CD4-positive, alpha-beta memory T cell (primary cell): ENCODE measurements at regions not wholly inside any gene's neighbourhood (a gene's known extent, or its start where the extent isn't known, plus 50 kb on each side); places are given as distances from the start of the nearest gene placed in this dataset.
"Not testable (repeated sequence)": the region's sequence is repeated elsewhere in the genome, so short reads cannot be mapped to it uniquely, and the experiment has no call there.

Experiments used
- CTCF ChIA-PET: fragments of 350-600 bp; sonication (Branson Sonifier 250); formaldehyde crosslinking; loops from one replicate; lab custom pipeline; 2021; ENCODE audit warnings: inconsistent platforms; ENCODE audit not compliant: partially characterized antibody; lab: Charles Lee
- POLR2A ChIA-PET: fragments of 350-600 bp; sonication (Branson Sonifier 250); formaldehyde crosslinking; loops from one replicate; lab custom pipeline; 2021; ENCODE audit not compliant: partially characterized antibody; lab: Charles Lee
- DNase-seq, 5 donors: peaks; one replicate each; pipeline versions ENCODE4 v3.0.0 to v3.0.0-alpha.2; 2020 to 2022; ENCODE audit warnings: mixed read lengths in 1 of 5
- H3K27ac ChIP-seq: one replicate; pipeline ENCODE4 v1.7.0; 2013; ENCODE audit warnings: low read depth, low read length
- H3K27me3 ChIP-seq: 2 replicates; pipeline ENCODE4 v1.7.0; 2013; ENCODE audit warnings: mild to moderate bottlenecking, low read length, moderate library complexity; ENCODE audit not compliant: insufficient read depth
- H3K36me3 ChIP-seq: 2 replicates; pipeline ENCODE4 v1.7.0; 2013; ENCODE audit warnings: mild to moderate bottlenecking, low read length, moderate library complexity; ENCODE audit not compliant: insufficient read depth
- H3K4me1 ChIP-seq: 2 replicates; pipeline ENCODE4 v1.7.0; 2013; ENCODE audit warnings: mild to moderate bottlenecking, low read length, moderate library complexity; ENCODE audit not compliant: insufficient read depth
- H3K4me3 ChIP-seq, 2 donors: one replicate each; pipeline ENCODE4 v1.7.0; 2013; ENCODE audit warnings: low read length in 2 of 2, mild to moderate bottlenecking in 1 of 2
- H3K9me3 ChIP-seq, 2 donors: one replicate each; pipeline ENCODE4 v1.7.0; 2013; ENCODE audit warnings: low read length in 2 of 2, control low read depth in 1 of 2; ENCODE audit not compliant: control insufficient read depth in 1 of 2
- H3K27ac Mint-ChIP-seq, 7 donors: one replicate each; pipeline ENCODE4 v1.8.0; 2020 to 2021; ENCODE audit warnings: mixed read lengths in 7 of 7, mild to moderate bottlenecking in 6 of 7, inconsistent platforms in 3 of 7, moderate library complexity in 3 of 7
- H3K27me3 Mint-ChIP-seq, 2 donors: one replicate each; pipeline ENCODE4 v1.8.0; 2020 to 2021; ENCODE audit warnings: mixed read lengths in 2 of 2
- H3K36me3 Mint-ChIP-seq, 2 donors: one replicate each; pipeline ENCODE4 v1.8.0; 2020 to 2021; ENCODE audit warnings: mixed read lengths in 2 of 2, inconsistent platforms in 1 of 2, mild to moderate bottlenecking in 1 of 2
- H3K4me1 Mint-ChIP-seq, 4 donors: one replicate each; pipeline ENCODE4 v1.8.0; 2020 to 2021; ENCODE audit warnings: mixed read lengths in 4 of 4, mild to moderate bottlenecking in 1 of 4
- H3K4me3 Mint-ChIP-seq, 8 donors: one replicate each; pipeline ENCODE4 v1.8.0; 2020 to 2021; ENCODE audit warnings: mixed read lengths in 8 of 8, mild to moderate bottlenecking in 7 of 8, moderate library complexity in 6 of 8, inconsistent platforms in 3 of 8
- H3K9me3 Mint-ChIP-seq, 8 donors: one replicate each; pipeline ENCODE4 v1.8.0; 2020 to 2021; ENCODE audit warnings: mixed read lengths in 8 of 8, mild to moderate bottlenecking in 5 of 8, inconsistent platforms in 3 of 8, moderate library complexity in 1 of 8
- intact Hi-C: fragments of 100-400 bp; cut with micrococcal nuclease; formaldehyde crosslinking; loops from one replicate; pipeline ENCODE4 v1.15.1; 2023

DNA sequence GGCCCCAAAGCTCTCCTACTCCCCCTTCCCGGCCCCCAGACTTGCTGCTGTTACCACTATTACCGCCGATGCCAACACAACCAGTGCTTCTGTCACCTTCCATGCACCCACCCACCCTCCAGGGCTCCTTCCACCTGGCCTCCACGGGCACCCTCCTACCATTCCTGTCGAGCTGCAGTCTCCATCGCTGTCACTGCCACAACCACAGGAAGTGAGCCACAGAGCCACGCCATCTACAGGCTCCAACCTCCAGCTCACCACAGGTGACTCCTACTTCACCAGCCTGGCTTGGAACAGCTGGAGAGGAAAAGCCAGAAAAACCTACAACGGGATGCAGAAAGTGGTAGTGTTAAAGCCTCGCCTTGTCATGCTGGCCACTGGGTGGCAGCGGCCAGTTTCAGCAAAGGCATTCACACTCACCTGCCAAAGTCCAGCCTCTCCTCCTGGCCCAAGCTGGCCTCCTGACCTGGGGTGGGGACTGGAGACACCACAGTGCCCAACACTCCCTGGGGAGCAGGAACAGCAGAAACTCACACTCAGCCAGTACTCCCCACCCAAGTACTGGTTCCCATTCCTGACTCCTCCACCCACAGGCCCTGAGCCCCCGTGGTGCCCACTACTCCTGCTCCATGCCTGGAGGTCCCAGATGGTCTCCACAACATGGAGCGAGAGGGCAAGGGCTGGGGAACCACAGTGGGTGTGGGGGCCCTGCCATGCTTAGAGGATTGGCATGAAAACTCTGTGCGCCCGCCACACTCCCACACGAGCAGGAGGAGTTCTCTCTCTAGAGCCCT, 66.5 kb upstream of the THOC3 start:
- CTCF ChIA-PET, H3K9me3 ChIP-seq, H3K27me3 Mint-ChIP-seq, intact Hi-C loops, H3K36me3 Mint-ChIP-seq, H3K9me3 Mint-ChIP-seq, H3K27me3 ChIP-seq, POLR2A ChIA-PET, H3K36me3 ChIP-seq, H3K4me3 ChIP-seq: not testable (repeated sequence)
- Mint-ChIP-seq H3K4me3 (peak overlapping the region; percentile 25 to 61 (median 50)), H3K4me1 (peaks cover 12 to 37% (median 27%) of the 10 kb centered on the region in 4 donors), H3K27ac (peak overlapping the region; percentile 43 to 87 (median 80))
- DNase-seq = peak in 3 of 5 donors; percentile 33 to 56 (median 40)
- H3K4me1 ChIP-seq = peaks cover 31% of the 10 kb centered on the region
- peak overlapping the region; percentile 47 for H3K27ac ChIP-seq

DNA sequence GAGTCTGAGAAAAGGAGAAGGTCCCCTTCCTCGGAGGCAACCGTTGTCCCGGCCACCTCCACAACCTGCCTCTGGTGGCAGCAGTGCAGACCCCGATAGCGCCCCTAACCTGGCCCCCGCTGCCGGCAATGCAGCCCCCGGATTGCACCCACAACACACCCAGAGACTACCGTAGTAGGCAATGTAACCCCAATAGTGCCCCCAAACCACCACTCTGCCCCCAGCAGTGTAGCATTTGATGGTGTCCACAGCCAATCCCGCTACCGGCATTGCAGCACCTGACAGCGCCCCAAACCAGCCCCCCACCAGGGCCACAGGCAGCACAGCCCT, 67.1 kb upstream of the THOC3 start:
- H3K36me3 Mint-ChIP-seq, H3K27me3 ChIP-seq, H3K9me3 Mint-ChIP-seq, intact Hi-C loops, H3K36me3 ChIP-seq, H3K4me3 ChIP-seq, H3K9me3 ChIP-seq, DNase-seq, H3K27me3 Mint-ChIP-seq, CTCF ChIA-PET, POLR2A ChIA-PET: not testable (repeated sequence)
- Histone ChIP-seq H3K27ac (peak overlapping the region; percentile 47), H3K4me1 (peaks cover 37% of the 10 kb centered on the region)
- Mint-ChIP-seq H3K4me1 (peaks cover 14 to 42% (median 31%) of the 10 kb centered on the region in 4 donors), H3K27ac (peak overlapping the region; percentile 43 to 87 (median 80)), H3K4me3 (peak overlapping the region in 7 of 8 donors; percentile 25 to 61 (median 40))

- Mint-ChIP-seq H3K4me3 (peak overlapping the region; percentile 8 to 81 (median 56)), H3K4me1 (peaks cover 15 to 49% (median 34%) of the 10 kb centered on the region in 4 donors), H3K27ac (peak overlapping the region; percentile 77 to 96 (median 92))
- H3K4me3 ChIP-seq, H3K36me3 Mint-ChIP-seq, H3K36me3 ChIP-seq, H3K27ac ChIP-seq, POLR2A ChIA-PET, intact Hi-C loops, H3K9me3 ChIP-seq, H3K27me3 ChIP-seq, H3K27me3 Mint-ChIP-seq, CTCF ChIA-PET, H3K9me3 Mint-ChIP-seq: not testable (repeated sequence)
- peak in 1 of 5 donors; percentile 53 for DNase-seq
- H3K4me1 ChIP-seq = peaks cover 42% of the 10 kb centered on the region
Observed at GRCh38 chr5:176035816-176036308, 67.7 kb upstream of the THOC3 start.

DNA sequence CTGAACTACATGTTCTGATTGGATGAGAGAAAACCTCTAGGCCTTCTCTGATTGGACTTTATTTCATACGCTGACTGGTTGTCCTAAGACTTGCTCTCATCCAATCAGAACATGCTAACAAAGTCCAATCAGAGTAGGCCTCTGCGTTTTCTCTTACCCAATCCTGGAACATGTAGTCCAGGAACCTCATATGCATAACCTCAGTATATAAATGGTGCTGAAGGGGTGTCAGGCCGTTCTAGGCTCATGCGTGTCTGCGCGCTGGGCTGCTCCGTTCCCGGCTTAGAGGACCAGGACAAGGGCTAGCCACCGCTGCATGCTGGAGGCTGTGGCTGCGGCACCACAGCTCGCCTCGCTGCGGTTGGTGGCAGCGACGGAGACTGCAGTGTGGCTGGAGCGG, 68.3 kb upstream of the THOC3 start:
- POLR2A ChIA-PET, H3K27ac ChIP-seq, H3K27me3 Mint-ChIP-seq, H3K36me3 ChIP-seq, H3K4me3 ChIP-seq, H3K27me3 ChIP-seq, DNase-seq, H3K9me3 ChIP-seq, H3K9me3 Mint-ChIP-seq, H3K36me3 Mint-ChIP-seq, intact Hi-C loops, CTCF ChIA-PET: not testable (repeated sequence)
- peaks cover 46% of the 10 kb centered on the region for H3K4me1 ChIP-seq
- peaks cover 15 to 49% (median 36%) of the 10 kb centered on the region in 4 donors for H3K4me1 Mint-ChIP-seq
- peak overlapping the region; percentile 77 to 96 (median 92) for H3K27ac Mint-ChIP-seq
- H3K4me3 Mint-ChIP-seq = peak overlapping the region; percentile 8 to 81 (median 56)

DNA sequence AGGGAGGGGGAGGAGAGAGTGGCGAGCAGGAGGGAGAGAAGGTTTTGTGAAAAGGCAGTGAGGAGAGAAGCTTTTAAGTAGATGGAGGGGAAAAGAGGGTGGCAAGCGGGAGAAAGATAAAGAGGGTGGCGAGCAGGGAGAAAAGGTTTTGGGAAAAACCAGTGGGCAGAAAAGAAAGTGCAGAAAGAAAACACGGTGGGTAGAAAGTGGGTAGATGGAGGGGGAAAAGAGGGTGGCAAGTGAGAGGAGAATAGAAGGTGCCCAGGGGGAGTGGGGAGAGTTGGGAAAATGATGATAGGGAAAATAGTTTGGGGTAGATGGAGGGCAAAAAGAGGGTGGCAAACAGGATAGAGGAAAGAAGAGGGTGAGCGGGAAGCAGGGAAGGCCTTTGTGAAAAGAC, 69.1 kb upstream of the THOC3 start:
- H3K9me3 Mint-ChIP-seq, POLR2A ChIA-PET, H3K27me3 Mint-ChIP-seq, H3K36me3 ChIP-seq, intact Hi-C loops, H3K4me3 ChIP-seq, CTCF ChIA-PET, H3K36me3 Mint-ChIP-seq, DNase-seq, H3K9me3 ChIP-seq, H3K27ac ChIP-seq, H3K27me3 ChIP-seq: not testable (repeated sequence)
- peaks cover 15 to 55% (median 40%) of the 10 kb centered on the region in 4 donors for H3K4me1 Mint-ChIP-seq
- H3K27ac Mint-ChIP-seq = peak overlapping the region in 6 of 7 donors; percentile 36 to 95 (median 72)
- peak overlapping the region in 2 of 8 donors; percentile 20 to 35 for H3K4me3 Mint-ChIP-seq
- H3K4me1 ChIP-seq = peaks cover 50% of the 10 kb centered on the region

DNA sequence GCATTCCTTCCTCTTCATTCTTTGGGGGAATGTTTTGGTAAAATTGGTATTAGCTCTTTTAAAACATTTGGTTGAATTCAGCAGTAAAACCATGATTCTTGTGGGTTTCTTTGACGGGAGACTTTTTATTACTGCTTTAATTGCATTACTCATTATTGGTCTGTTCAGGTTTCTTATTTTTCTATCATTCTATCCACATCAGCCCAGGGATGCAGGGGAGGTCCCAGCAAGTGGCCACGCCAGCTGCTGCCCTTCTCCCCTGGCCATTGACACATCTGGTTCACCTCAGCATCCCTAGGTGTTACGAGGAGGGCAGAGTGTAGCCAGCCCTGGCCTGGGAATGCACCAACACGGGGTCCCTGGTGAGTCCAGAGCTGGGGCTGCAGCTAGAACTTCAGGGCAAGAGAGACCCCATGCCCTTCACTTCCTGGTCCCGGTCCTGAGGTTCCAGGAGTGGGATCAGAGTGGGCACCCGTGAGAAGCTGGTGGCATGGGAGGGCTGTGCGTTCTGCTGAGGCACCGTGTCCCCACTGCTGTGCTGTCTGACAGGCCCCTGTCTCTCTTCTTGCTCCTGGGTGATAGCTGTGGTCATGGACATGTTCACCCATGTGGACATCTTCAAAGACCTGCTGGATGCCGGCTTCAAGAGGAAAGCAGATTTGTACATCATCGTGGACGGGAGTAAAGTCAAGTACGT, 72.1 kb upstream of the THOC3 start:
- H3K27ac Mint-ChIP-seq = peak overlapping the region; percentile 35 to 85 (median 67)
- H3K27me3 Mint-ChIP-seq, H3K4me3 ChIP-seq, H3K9me3 ChIP-seq, H3K27me3 ChIP-seq, intact Hi-C loops, H3K27ac ChIP-seq, H3K9me3 Mint-ChIP-seq, DNase-seq, H3K36me3 ChIP-seq, POLR2A ChIA-PET, H3K36me3 Mint-ChIP-seq, CTCF ChIA-PET: not testable (repeated sequence)
- H3K4me1 Mint-ChIP-seq = peaks cover 13 to 57% (median 38%) of the 10 kb centered on the region in 4 donors
- H3K4me3 Mint-ChIP-seq = peak overlapping the region in 2 of 8 donors; percentile 34 to 38
- H3K4me1 ChIP-seq = peaks cover 42% of the 10 kb centered on the region

DNA sequence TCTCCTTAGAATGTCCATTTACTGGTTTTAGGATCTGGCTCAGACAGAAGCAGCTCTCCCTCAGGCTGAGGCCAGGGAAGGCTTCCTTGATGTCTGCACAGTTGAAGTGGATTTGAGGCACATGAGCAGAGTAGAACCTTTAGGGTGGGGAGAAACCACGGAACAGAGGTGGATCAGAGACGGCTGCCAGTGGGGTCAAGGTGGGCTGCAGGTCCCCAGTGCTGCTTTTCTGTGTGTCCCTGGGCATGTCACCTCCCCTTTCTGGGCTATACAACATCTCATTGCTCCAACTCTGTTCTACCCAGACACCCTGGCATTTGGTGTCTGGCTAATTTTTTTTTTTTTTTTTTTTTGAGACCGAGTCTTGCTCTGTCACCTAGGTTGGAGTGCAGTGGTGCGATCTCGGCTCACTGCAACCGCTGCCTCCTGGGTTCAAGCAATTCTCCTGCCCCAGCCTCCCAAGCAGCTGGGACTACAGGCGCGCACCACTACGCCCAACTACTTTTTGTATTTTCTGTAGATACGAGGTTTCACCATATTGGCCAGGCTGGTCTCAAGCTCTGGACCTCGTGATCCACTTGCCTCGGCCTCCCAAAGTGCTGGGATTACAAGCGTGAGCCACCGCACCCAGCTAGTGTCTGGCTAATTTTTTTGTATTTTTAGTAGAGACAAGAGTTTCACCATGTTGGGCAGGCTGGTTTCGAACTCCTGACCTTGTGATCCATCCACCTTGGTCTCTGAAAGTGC, 73.3 kb upstream of the THOC3 start:
- H3K27ac ChIP-seq, intact Hi-C loops, POLR2A ChIA-PET, CTCF ChIA-PET, H3K27me3 ChIP-seq, H3K36me3 ChIP-seq, DNase-seq, H3K9me3 ChIP-seq, H3K27me3 Mint-ChIP-seq, H3K36me3 Mint-ChIP-seq, H3K9me3 Mint-ChIP-seq, H3K4me3 ChIP-seq: not testable (repeated sequence)
- H3K4me1 ChIP-seq = peaks cover 34% of the 10 kb centered on the region
- H3K4me1 Mint-ChIP-seq = peaks cover 9 to 47% (median 30%) of the 10 kb centered on the region in 4 donors
- peak overlapping the region in 6 of 7 donors; percentile 39 to 83 (median 52) for H3K27ac Mint-ChIP-seq
- peak overlapping the region in 1 of 8 donors; percentile 57 for H3K4me3 Mint-ChIP-seq
